Tibial nerve (tissue), 4 donors: ENCODE measurements at regions not wholly inside any gene's neighbourhood (a gene's known extent, or its start where the extent isn't known, plus 50 kb on each side); places are given as distances from the start of the nearest gene placed in this dataset.

Source experiments
- EP300 ChIP-seq, 2 donors: sonication (generic); formaldehyde crosslinking; IDR thresholded peaks; one replicate each; pipeline ENCODE4 v1.6.1; 2017; ENCODE audit warnings: antibody characterized with exemption in 2 of 2, mild to moderate bottlenecking in 1 of 2
- POLR2A ChIP-seq, 2 donors: fragments of 450-650 bp; IDR thresholded peaks; one replicate each; pipeline ENCODE4 v1.6.1; 2017; ENCODE audit warnings: antibody characterized with exemption in 2 of 2, mild to moderate bottlenecking in 2 of 2, moderate library complexity in 2 of 2
- TF ChIP-seq, protein P1 (sequence below), 5 experiments: fragments of 200-600 bp in 3 of 5; fragments of 450-650 bp in 2 of 5; sonication (generic) in 3 of 5; IDR thresholded peaks; one replicate each; pipeline ENCODE4 v1.5.1; 2016 to 2019; ENCODE audit warnings: antibody characterized with exemption in 5 of 5, mild to moderate bottlenecking in 3 of 5, moderate library complexity in 2 of 5

DNA sequence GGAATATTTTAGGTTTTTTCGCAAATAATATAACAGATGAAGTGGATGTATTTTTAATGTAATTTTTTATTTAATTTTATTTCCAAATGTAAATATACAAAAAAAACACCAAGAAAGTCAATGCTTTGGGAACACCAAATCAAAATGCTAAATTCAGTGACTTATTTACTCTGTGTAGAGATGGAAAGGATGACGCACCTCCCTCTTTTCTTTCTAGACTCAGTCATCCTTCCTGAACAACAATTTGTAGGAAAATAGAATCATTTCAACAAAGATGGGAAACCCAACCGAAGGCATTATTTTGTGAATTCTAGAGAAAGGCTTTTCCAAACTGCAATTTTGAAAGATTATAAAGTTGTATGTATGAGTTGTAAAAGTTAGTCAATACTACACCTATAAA lies 57.7 kb downstream of the CCER1 start:
- TF ChIP-seq, protein P1, sequence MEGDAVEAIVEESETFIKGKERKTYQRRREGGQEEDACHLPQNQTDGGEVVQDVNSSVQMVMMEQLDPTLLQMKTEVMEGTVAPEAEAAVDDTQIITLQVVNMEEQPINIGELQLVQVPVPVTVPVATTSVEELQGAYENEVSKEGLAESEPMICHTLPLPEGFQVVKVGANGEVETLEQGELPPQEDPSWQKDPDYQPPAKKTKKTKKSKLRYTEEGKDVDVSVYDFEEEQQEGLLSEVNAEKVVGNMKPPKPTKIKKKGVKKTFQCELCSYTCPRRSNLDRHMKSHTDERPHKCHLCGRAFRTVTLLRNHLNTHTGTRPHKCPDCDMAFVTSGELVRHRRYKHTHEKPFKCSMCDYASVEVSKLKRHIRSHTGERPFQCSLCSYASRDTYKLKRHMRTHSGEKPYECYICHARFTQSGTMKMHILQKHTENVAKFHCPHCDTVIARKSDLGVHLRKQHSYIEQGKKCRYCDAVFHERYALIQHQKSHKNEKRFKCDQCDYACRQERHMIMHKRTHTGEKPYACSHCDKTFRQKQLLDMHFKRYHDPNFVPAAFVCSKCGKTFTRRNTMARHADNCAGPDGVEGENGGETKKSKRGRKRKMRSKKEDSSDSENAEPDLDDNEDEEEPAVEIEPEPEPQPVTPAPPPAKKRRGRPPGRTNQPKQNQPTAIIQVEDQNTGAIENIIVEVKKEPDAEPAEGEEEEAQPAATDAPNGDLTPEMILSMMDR (IDR thresholded peaks at IDR 0.05) = no peak
- no peak for TF ChIP-seq EP300 (IDR thresholded peaks at IDR 0.05)
- TF ChIP-seq POLR2A (IDR thresholded peaks at IDR 0.05) = no peak
